ENCODE measurements at regions not wholly inside any gene's neighbourhood (a gene's known extent, or its start where the extent isn't known, plus 50 kb on each side); places are given as distances from the start of the nearest gene placed in this dataset.
A peak's percentile ranks its signal among the peaks of the same experiment; 100 is the strongest.

DNA sequence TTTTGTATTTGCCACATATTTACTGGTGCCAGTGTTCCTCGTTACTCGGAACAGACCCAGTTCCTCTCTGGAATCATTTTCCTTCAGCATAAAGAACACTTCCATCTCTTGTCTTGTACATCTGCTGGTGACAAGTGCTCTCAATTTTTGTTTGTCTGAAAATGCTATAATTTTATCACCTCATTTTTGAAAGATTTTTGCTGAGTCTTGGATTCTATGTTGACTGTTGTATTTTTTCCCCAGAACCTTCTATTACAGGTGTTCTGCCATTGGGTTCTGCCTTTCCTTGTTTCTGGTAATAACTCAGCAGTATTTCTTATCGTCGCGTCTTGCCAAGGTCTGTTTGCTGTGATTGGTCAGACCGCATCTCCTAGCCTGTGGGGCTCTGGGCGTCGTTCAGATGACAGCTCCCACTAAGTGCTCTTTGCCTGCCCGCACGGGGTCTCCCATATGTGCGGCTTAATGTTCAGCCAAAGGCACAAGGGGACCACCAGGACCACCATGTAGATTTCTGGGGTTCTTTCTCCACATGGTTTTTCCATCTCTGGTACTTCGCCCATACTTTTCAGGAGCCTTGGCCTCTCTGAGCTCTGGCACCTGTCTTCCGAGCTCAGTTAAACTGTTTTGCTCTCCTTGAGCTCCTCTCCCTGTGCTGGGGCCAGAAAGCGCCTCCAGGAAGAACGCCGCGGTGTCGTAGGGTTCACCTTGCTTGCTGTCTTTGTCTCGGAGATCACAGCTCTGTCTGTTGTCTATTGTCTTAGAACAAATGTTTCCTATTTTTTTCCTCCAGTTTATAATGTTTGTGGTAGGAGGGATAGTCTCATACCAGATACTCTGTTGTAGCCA is 80.0 kb downstream of the METRNL start:
- Histone ChIP-seq H3K4me1 (peaks cover 0 to 9% (median 0%) of the 10 kb centered on the region in 3 donors), H3K4me3 (no peak overlapping the region), H3K27me3 (peaks cover 0 to 9% (median 0%) of the 10 kb centered on the region in 4 donors), H3K27ac (no peak overlapping the region), H3K36me3 (no peaks in the 10 kb centered on the region), H3K9me3 (no peaks in the 10 kb centered on the region)
- intact Hi-C loops (cut with DNase I), result no loop called here
- no peak for DNase-seq
- 88 to 89% methylated on average over 19 of the region's 19 CpGs for whole genome bisulfite sequencing, 2 donors
- no peak for TF ChIP-seq POLR2A (IDR thresholded peaks at IDR 0.05)
- TF ChIP-seq, protein P1, sequence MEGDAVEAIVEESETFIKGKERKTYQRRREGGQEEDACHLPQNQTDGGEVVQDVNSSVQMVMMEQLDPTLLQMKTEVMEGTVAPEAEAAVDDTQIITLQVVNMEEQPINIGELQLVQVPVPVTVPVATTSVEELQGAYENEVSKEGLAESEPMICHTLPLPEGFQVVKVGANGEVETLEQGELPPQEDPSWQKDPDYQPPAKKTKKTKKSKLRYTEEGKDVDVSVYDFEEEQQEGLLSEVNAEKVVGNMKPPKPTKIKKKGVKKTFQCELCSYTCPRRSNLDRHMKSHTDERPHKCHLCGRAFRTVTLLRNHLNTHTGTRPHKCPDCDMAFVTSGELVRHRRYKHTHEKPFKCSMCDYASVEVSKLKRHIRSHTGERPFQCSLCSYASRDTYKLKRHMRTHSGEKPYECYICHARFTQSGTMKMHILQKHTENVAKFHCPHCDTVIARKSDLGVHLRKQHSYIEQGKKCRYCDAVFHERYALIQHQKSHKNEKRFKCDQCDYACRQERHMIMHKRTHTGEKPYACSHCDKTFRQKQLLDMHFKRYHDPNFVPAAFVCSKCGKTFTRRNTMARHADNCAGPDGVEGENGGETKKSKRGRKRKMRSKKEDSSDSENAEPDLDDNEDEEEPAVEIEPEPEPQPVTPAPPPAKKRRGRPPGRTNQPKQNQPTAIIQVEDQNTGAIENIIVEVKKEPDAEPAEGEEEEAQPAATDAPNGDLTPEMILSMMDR (IDR thresholded peaks at IDR 0.05), result no peak

- Histone ChIP-seq H3K36me3 (no peaks in the 10 kb centered on the region), H3K4me1 (peaks cover 0 to 9% (median 0%) of the 10 kb centered on the region in 3 donors), H3K4me3 (no peak overlapping the region), H3K27me3 (peaks cover 0 to 9% (median 0%) of the 10 kb centered on the region in 4 donors), H3K9me3 (no peaks in the 10 kb centered on the region), H3K27ac (peak overlapping the region in 1 of 4 donors; percentile 34)
- TF ChIP-seq, protein P1 (IDR thresholded peaks at IDR 0.05), result no peak
- TF ChIP-seq POLR2A (IDR thresholded peaks at IDR 0.05), result no peak
- no peak for DNase-seq
- intact Hi-C loops (cut with DNase I), result no loop called here
- 80 to 93% methylated on average over 8 to 11 of the region's 19 CpGs for WGBS, 2 donors
These were observed 81.3 kb downstream of the METRNL start for GRCh38 chr17:83160443-83161297.

DNA sequence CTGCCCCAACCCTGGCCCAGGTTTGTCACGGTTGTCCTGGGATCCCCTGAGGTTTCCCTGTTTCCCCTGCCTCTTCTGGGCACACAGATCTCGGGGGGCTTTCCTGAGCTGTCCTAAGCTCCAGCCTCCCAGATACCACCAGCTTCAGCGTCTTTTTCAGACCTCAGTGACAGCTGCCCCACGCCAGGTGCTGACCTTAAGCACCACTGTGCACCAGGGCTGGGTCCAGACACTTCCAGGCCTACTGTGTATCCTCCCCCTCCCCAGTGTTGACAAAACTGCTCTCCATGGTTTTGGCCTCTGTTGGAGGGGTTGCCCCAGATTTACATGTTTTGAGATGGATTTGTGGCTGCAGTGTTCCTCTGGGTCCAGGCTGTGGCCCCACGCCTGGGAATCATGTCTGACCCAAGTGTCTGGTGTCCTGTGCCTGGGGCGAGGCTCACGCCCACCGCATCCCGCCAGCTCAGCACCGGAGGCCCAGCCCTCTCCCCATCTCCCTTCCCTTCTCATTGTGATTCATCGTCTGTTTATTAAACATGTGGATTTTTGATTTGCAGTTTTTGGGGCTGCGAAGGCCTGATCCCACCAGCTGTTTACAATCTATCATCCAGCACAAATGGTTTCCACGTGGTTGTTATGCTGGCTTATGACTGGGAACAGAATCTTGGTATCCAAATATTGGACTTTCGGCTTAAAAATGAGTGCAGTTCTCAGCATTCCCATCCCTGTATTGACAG is 82.1 kb downstream of the METRNL start:
- no peaks in the 10 kb centered on the region for H3K9me3 ChIP-seq
- H3K36me3 ChIP-seq, result no peaks in the 10 kb centered on the region
- H3K4me1 ChIP-seq, result peaks cover 0 to 9% (median 0%) of the 10 kb centered on the region in 3 donors
- peaks cover 0 to 14% (median 0%) of the 10 kb centered on the region in 4 donors for H3K27me3 ChIP-seq
- no peak for DNase-seq
- no peak overlapping the region for H3K4me3 ChIP-seq
- intact Hi-C loops (cut with DNase I), result no loop called here
- TF ChIP-seq, protein P1 (IDR thresholded peaks at IDR 0.05), result no peak
- no peak for TF ChIP-seq POLR2A (IDR thresholded peaks at IDR 0.05)
- peak overlapping the region in 1 of 4 donors; percentile 34 for H3K27ac ChIP-seq
- WGBS, 2 donors, result 65 to 81% methylated on average over 12 to 14 of the region's 14 CpGs

DNA sequence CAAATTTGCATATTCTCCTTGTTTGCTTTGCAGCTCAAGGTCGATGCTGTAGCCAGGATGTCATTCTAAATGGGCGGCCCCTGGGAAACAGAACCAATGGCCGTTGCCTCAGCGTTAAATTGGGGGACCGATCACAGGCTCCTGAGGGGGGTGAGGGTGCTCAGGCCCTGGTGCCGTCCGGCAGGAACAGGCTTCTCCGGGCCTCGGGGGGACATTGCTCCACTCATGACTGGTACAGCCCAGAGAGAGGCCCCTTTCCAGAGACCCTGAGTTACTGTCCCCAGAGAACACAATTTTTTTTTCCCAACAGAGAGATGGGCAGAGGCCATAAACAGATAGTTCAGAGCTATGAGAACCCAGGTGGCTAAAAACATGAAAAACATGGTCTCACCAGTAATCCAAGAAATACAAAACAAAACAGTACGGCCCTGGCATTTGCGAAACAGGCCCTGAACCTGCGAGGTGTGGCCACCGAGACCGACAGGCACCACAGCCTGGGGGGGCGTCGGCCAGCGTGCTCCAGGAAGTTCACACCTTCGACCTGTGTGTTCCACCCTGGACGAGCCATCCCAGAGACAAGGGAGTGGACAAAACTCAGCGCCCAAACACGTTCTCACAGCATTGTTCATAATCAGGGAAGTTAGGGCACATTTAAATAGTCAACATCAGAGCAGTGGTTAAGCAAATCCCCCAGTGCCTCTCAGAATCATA is 82.8 kb downstream of the METRNL start:
- no peaks in the 10 kb centered on the region for H3K9me3 ChIP-seq
- H3K27me3 ChIP-seq, result peaks cover 0 to 22% (median 0%) of the 10 kb centered on the region in 4 donors
- H3K36me3 ChIP-seq, result no peaks in the 10 kb centered on the region
- intact Hi-C loops (cut with DNase I), result no loop called here
- H3K27ac ChIP-seq, result peak overlapping the region in 1 of 4 donors; percentile 55
- TF ChIP-seq, protein P1 (IDR thresholded peaks at IDR 0.05), result no peak
- TF ChIP-seq POLR2A (IDR thresholded peaks at IDR 0.05), result no peak
- H3K4me1 ChIP-seq, result peaks cover 0 to 9% (median 0%) of the 10 kb centered on the region in 3 donors
- 45 to 61% methylated on average over 11 to 14 of the region's 21 CpGs for whole genome bisulfite sequencing, 2 donors
- no peak overlapping the region for H3K4me3 ChIP-seq
- no peak for DNase-seq
